ENCODE measurements at regions not wholly inside any gene's neighbourhood (a gene's known extent, or its start where the extent isn't known, plus 50 kb on each side); places are given as distances from the start of the nearest gene placed in this dataset.
"Not testable (repeated sequence)": the region's sequence is repeated elsewhere in the genome, so short reads cannot be mapped to it uniquely, and the experiment has no call there.

DNA sequence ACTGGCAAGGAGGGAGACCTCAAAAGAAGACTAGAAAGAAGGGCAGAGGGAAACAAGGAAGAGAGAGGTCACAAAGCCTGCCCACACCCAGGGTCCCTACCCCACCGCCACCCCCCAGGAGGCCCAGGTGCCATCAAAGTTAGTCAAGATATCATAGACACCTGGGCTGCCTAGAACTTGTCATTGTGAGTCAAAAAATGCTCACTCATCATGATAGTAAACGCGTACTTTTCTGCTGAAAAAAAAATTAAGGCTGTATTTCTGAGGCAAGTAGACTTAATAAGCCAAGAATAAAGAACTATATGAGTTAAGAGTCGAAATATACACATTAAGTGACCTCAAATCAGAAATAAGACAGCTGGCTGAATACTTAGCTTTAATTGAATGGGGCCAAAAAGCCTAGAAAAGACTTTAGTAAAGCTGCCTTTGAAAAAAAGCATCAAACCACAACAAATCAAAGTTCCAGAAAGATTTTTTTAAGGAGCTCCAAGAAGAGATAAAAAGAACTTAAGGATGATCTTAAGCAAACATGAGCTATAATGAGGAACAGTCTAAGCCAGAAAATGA, 415.5 kb upstream of the PPP2R3A start:
- no peak for DNase-seq (ENCODE audit: low read depth in 3 of 3, low spot score in 1 of 3)

DNA sequence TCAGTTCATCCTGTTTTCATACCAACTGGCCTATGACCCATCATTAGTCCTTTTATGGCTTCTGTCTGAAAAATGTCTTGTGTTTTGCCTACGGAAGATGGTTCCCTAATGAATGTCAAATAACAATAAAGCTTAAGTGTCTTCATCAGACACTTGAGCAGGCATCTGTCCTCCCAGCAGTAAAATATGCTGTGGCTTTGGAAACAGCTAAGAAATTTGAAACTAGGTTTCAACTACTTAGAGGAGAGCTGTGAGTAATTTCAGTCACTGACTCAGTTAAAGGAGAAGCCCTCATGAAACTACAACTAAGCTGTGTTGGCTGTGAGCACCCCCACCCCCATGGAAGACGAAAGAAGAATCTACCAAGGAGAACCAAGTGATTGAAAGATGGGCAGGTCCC, 409.4 kb upstream of the PPP2R3A start:
- DNase-seq (ENCODE audit: low read depth in 3 of 3, low spot score in 1 of 3): no peak

DNA sequence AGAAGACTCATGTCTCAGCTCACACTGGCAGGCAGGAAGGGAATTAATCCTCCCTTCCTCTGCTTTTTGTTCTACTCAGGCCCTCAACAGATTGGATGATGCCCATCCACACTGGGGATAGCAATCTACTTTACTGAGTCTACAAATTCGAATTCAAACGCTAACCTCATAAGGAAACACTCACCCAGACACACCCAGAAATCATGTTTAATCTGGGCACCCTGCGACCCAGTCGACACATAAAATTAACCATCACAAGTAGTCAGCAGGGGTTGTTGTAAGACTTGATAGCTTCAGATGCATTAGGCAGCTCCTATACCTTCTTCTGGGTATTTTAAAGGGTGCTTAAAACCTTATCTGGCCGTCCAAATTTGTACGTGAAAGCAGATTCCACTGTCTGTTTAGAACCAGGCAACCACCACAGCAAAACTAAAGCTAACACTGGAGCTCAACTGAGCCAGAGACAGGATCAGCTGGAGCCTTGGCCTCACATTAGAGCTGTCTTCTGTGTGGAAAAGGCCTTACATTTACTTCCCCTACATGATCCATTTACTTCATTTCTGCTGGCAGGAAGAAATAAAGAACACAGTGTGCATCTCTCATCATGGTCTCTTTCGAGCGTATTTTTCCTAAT, 407.3 kb upstream of the PPP2R3A start:
- DNase-seq (ENCODE audit: low read depth in 3 of 3, low spot score in 1 of 3): no peak

DNA sequence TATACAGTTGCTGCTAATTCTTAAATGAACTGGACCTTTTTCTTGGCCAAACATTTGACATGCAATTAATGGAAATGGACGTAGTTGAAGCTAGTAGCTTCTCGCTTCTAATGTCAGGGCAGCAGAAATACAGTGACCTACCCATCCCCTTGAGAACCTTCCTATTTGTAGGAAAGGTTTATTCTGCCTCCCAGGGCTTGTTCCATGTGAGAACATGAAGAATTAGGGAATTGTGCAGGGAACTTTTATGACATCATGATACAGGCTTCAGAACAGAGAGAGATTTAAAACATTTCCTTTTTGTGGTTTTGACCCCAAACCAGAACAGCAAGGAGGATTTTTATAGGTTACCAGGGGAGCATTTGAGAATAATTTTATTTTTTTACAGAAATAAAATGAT, 406.6 kb upstream of the PPP2R3A start:
- DNase-seq (ENCODE audit: low read depth in 3 of 3, low spot score in 1 of 3): no peak

DNA sequence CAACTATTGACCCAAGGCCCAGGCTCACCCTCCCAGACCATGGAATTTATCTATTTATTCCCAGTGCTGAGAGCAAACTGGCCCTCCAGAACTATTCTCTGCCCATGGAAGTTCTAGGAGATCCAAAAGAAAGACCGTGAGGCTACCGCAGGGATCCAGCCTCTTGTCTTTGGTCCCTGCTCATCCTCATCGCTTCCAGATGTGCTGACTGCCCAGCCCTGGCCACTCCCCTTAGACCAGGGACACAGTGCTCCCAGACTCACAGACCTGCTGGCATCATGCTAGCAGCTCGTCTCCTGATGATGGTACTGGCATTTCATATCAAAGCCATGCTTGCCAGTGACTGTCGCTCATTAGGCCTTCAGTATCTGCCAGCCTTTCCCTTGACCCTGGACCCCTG, 405.7 kb upstream of the PPP2R3A start:
- no peak for DNase-seq (ENCODE audit: low read depth in 3 of 3, low spot score in 1 of 3)

DNA sequence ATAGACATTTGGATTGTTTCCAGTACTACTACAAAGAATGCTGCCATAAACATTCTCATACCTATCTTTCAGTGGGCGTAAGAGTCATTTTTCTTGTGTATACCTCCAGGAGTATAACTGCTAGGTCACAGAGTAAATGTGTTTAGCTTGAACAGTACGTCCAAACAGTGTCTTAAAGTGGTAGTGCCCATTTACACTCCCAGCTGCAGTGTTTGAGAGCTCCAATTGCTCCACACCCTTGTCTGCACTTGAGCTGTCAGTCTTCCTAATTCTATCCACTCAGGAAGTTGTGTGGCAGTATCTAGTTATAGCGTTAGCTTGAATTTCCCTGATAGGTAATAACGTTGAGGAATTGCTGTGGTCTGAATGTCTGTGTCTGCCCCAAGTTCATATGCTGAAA, 404.7 kb upstream of the PPP2R3A start:
- no peak for DNase-seq (ENCODE audit: low read depth in 3 of 3, low spot score in 1 of 3)

DNA sequence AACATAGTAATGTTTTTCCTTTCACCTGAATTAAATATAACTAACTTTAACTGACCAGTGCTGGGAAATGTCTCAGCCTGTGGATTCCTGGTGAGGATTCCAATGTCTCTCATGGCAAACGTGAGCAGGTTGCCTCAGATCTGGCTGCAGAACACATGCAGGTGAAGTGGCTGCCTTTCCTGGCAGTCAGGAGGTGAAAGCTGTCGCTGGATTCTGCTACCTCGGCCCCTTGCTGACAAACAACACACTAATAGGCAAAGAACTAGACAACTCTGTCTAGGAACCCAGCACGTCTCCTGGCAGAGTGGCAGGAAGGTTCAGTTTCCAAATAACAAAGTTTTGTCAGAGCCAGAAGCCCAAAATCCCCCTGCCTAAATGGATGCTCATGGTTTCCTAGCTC, 400.8 kb upstream of the PPP2R3A start:
- no peak for DNase-seq (ENCODE audit: low read depth in 3 of 3, low spot score in 1 of 3)

DNA sequence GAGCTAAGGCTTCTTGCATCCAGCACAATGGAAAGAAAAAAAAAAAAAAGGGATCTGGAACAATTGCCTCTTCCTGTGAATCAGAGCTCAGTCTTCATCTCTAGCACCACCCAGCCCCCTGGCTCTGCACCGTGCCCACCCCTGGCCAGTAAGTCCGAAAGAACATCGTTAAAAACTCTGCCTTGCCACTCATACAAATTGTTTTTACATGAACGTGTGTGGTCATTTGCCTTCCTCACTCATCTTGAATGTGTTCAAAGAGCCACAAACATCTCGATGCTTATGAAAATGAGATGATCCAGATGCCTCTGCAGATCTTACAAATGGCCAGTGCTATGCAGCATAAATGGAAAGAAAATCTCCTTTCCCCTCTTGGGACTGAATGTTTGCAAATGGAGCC, 400.0 kb upstream of the PPP2R3A start:
- no peak for DNase-seq (ENCODE audit: low read depth in 3 of 3, low spot score in 1 of 3)

DNA sequence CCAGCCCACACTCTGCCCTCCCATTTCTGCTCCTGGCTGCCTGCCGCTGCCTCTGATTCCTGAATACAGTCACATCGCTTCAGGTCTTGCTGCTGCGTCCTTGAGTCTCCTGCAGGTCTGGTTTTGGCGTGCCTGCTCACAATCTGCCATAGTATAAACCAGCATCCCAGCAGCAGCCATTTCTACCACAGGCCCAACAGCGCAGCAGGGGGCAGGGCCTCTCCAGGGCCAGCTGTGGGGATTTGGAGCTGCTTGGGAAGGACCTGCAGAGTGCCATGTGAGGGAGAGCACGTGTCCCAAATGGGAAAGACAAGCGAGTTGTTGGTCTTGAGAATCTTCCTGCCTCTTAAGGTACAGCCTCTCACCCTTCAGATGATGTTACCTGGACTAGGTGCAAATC, 398.3 kb upstream of the PPP2R3A start:
- DNase-seq (ENCODE audit: low read depth in 3 of 3, low spot score in 1 of 3): no peak

DNA sequence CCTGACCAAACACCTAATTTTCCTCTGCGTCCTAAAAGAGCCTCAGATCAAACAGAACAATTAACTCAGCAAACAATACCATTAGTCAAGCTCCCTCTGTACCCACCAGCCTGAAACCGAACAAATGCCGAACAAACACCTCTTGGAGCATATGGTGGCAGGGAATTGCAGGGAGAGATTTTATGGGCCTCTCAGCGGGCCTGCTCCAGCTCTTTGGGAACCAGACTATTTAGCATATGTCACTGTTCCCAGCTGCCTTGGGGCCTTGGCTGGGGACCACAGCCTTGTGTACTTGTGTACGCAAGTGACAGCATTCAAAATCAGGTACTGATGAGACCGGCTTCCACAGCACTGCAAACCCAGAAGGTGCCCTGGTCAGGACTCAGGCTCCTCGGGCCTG, 388.8 kb upstream of the PPP2R3A start:
- DNase-seq (ENCODE audit: low read depth in 3 of 3, low spot score in 1 of 3): no peak

DNA sequence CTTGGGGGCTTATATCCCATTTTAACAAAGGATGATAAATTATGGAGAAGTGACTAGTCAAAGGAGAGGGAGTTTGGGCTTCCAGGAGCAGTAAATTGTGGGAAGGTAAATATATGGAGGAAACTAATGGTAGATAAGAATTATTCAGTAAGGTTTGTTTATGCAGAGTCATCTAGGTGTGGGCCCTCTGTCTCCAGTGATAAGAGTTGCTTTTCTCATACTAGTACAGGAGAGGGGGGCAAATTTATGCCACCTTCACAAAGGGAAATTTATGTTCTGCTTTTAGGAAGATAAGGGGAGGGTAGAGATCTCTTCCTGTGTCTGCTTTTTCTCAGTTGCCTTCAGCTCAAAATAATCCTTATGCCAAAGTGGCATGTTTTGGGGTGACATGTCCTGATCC, 383.7 kb upstream of the PPP2R3A start:
- no peak for DNase-seq (ENCODE audit: low read depth in 3 of 3, low spot score in 1 of 3)

DNA sequence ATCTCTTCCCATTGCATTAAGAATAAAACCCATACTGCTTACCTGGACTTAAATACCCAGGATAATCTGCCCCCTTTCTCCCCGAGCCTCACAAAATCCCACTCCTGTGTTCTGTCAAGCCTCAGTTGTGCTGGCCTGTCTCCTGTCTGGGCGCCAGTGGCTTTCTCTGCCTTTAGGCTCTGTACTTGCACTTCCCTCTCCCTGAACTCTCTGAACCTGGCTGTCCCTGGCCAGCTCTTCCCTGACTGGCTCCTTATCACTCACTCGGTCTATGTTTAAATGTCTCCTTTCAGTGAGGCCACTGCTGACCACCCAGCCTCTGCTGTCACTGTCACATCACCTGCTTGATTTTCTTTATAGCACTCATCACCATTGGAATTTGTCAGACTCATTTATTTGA, 382.7 kb upstream of the PPP2R3A start:
- DNase-seq (ENCODE audit: low read depth in 3 of 3, low spot score in 1 of 3): no peak

DNA sequence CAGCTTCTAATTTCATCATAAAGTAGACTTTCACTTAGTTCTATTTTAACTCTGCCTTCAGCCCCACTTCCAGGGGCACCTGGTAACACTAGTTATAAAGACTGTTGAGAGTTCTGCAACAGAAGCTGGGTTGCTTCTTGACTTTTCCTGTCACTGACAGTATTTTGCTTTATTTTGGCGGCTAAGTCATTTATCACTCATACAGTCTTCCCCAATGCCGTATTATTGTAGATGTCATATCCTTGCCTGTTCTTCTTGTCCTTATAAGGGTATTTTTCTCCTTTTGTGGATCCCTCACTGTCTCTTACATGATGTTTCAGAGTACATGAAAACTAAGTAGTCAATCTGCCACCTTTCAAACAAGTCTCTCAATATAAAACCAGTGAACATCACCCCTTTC, 369.0 kb upstream of the PPP2R3A start:
- DNase-seq (ENCODE audit: low read depth in 3 of 3, low spot score in 1 of 3): no peak

DNA sequence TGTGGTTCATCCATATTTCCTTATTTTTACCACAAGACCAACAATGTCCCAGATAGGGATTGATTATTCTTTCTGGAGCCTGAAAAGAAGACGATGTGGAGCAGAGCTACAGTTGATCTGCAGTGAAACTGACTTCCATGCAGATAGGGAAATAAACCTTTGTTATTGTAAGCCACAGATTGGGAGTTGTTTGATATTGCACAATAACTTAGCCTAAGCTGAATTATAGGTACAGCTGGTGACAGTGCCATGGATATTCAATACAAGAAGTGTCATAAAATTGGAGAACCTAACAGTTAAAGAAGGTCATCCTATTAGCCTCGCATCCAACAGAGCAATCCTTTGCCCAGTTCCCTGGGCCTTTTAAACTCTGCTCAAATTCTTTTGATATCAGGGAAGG, 367.7 kb upstream of the PPP2R3A start:
- DNase-seq (ENCODE audit: low read depth in 3 of 3, low spot score in 1 of 3): no peak

DNA sequence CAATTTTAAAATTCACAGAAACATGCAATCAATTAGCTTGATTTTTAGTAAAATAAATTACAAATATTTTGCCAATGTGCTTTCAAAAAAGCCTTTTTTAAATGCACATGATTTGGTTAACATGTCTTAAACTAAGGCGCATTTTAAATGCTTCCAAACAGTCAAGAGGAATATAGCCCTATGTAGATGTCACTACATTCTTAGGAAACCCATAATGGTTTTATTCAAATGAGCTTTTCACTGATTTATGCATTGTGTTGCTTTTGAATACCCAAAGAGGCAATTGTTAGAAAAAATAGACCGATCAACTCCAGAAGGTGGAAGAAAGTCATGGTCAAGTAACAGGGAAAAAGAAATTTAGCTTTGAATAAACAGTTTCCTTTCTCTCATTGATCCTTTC, 366.9 kb upstream of the PPP2R3A start:
- no peak for DNase-seq (ENCODE audit: low read depth in 3 of 3, low spot score in 1 of 3)

DNA sequence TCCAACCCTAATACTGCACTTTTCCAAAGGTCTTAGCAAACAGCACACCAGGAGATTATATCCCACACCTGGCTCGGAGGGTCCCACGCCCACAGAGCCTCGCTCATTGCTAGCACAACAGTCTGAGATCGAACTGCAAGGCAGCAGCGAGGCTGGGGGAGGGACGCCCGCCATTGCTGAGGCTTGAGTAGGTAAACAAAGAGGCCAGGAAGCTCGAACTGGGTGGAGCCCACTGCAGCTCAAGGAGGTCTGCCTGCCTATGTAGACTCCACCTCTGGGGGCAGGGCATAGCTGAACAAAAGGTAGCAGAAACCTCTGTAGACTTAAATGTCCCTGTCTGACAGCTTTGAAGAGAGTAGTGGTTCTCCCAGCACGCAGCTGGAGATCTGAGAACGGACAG, 361.0 kb upstream of the PPP2R3A start:
- DNase-seq (ENCODE audit: low read depth in 3 of 3, low spot score in 1 of 3): not testable (repeated sequence)

DNA sequence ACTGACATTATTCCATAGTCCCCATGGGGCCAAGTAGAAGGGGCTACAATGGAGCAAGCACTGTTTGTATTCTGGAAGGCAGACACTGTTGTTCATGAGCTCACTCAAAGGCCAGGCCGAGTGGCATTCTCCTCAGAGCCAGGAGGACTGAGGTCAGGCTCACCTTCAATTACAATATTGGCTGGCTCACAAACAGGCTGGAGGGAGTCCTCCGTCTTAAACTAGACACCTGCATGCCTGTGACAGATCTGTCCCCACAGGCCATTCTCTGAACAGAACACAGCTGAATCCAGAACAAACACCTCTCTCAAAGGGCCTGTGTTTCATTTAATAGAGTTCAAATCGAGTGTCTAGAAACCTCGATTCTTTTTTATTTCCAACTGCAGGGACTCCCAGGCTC, 347.4 kb upstream of the PPP2R3A start:
- DNase-seq (ENCODE audit: low read depth in 3 of 3, low spot score in 1 of 3): no peak

DNA sequence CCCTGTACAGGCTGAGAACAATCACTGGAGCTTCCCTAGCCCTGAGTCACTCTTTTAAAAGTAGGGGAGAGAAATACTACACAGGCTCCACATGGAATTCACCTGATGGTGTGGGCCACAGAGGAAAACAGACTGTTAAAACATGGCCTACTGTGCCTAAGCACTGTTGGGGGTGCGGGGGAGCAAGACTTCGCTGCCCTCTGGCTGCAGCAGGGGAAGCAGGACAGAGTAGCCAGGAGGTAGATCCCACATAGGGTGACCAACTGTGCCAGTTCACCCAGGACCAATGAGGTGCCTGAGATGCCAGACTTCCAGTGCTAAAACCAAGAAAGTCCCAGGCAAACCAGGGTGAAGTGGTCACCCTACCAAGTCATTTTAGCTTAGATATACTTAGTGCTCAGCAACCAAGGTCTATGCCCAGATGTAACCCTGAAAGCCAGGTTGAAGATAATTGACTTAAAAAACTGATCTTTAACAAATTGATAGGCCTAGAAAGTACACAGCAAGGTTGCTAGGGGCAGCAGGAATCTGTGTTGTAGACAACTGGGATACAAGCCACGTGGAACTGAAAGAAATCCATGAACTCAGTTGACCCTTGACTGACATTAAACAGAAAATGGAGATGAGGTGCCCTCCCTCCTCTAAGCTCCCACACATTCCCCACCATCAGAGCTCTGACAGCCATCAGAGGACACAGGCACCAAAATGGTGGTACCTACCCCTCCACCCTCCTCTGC, 344.2 kb upstream of the PPP2R3A start:
- DNase-seq (ENCODE audit: low read depth in 3 of 3, low spot score in 1 of 3): no peak

DNA sequence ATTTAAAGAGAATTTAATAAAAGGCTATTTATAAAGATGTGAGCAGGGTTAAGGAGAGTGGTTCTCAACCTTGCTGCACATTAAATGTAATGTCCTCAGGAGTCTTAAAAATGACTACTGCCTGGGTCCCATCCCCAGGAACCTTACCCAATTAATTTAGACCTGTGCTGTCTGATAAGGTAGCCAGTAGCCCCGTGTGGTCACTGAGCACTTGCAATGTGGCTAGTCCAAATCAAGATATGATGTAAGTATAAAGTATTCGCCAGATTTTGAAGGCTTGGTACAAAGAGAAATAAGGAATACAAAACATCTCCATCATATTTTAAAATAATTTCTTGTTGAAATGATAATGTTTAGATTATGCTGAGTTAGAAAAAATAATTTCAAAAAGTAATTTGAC, 343.3 kb upstream of the PPP2R3A start:
- DNase-seq (ENCODE audit: low read depth in 3 of 3, low spot score in 1 of 3): no peak

DNA sequence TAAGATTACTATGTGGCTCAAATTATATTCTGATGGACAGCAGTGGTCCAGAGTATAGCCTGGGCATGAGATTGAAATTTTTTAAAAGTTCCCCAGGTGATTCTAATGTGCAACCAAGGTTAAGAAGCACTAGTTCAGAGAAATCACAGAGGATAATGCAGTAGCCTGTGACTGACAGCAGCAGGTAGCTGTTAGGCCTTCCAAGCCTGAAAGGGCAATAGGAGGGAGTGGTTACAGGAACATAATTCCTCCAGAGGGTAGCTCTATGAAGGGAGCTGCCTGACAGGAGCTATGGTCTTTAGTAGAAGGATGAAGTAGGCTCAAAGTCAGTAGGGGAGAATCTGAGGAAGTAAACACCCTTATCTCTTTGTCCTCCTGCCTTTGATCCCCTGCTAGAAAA, 342.9 kb upstream of the PPP2R3A start:
- no peak for DNase-seq (ENCODE audit: low read depth in 3 of 3, low spot score in 1 of 3)

DNA sequence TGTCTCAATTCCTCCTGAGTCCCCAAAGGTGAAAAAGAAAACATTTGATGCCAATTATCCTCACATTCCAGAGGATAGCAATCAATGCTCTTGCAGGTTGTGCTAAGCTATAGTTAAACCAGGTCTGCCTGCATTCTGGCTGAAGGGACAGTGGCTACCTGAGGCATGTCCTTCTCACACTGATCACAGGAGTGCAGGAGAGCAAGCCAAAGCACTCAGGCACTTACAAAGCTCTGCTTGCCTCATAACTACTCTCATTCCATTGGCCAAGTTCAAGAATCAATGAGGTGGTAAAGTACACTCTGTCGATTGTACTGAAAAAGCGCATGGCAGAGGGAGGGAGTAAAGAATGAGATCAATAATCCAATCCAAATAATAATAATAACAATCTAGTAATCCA, 342.0 kb upstream of the PPP2R3A start:
- no peak for DNase-seq (ENCODE audit: low read depth in 3 of 3, low spot score in 1 of 3)

DNA sequence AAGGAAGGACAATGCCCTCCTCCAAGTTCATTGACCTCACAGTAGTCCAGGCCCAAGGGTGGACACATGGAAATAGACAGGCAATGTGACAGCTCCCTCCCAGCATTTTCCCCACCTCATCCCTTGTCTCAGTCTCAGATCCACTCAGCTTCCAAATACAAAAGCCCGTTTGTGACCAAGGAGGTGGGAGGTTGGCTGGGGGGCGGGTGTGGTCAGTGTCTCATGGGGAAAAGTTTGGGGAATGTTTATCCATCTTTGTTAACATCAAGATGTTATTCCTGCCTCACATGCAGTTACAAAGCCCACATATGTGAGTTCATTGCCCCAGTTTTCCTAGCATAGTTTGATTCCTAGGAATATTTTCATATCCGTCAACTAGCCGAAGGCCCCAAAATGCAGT, 338.5 kb upstream of the PPP2R3A start:
- DNase-seq (ENCODE audit: low read depth in 3 of 3, low spot score in 1 of 3): no peak
